ENCODE measurements at regions not wholly inside any gene's neighbourhood (a gene's known extent, or its start where the extent isn't known, plus 50 kb on each side); places are given as distances from the start of the nearest gene placed in this dataset.

GRCh38 chr1:187474336-187474735 is 645.6 kb downstream of the PLA2G4A start:
- no peak overlapping the region for H3K4me3 ChIP-seq (ENCODE audit: low read depth, low read length)
- DNase-seq (ENCODE audit: low read depth) = peak; percentile 36

GRCh38 chr1:187476671-187477070 is 647.9 kb downstream of the PLA2G4A start:
- no peak for DNase-seq (ENCODE audit: low read depth)
- no peak overlapping the region for H3K4me3 ChIP-seq (ENCODE audit: low read depth, low read length)

- no peak for DNase-seq (ENCODE audit: low read depth)
- H3K4me3 ChIP-seq (ENCODE audit: low read depth, low read length) = no peak overlapping the region
Measured at GRCh38 chr1:187477103-187477502, 648.4 kb downstream of the PLA2G4A start.

GRCh38 chr1:187477535-187477934 is 648.8 kb downstream of the PLA2G4A start:
- no peak overlapping the region for H3K4me3 ChIP-seq (ENCODE audit: low read depth, low read length)
- no peak for DNase-seq (ENCODE audit: low read depth)

GRCh38 chr1:187481581-187482148 is 652.9 kb downstream of the PLA2G4A start:
- H3K4me3 ChIP-seq (ENCODE audit: low read depth, low read length) = no peak overlapping the region
- DNase-seq (ENCODE audit: low read depth) = no peak

GRCh38 chr1:187490266-187490665 is 661.5 kb downstream of the PLA2G4A start:
- no peak overlapping the region for H3K4me3 ChIP-seq (ENCODE audit: low read depth, low read length)
- no peak for DNase-seq (ENCODE audit: low read depth)

- peak; percentile 76 for DNase-seq (ENCODE audit: low read depth)
- H3K4me3 ChIP-seq (ENCODE audit: low read depth, low read length) = no peak overlapping the region
Measured at GRCh38 chr1:187491082-187491720, 662.5 kb downstream of the PLA2G4A start.

GRCh38 chr1:187498028-187498427 is 669.3 kb downstream of the PLA2G4A start:
- no peak for DNase-seq (ENCODE audit: low read depth)
- no peak overlapping the region for H3K4me3 ChIP-seq (ENCODE audit: low read depth, low read length)

GRCh38 chr1:187504779-187505178 is 676.0 kb downstream of the PLA2G4A start:
- H3K4me3 ChIP-seq (ENCODE audit: low read depth, low read length) = no peak overlapping the region
- DNase-seq (ENCODE audit: low read depth) = no peak

GRCh38 chr1:187509091-187509490 is 680.3 kb downstream of the PLA2G4A start:
- DNase-seq (ENCODE audit: low read depth) = no peak
- no peak overlapping the region for H3K4me3 ChIP-seq (ENCODE audit: low read depth, low read length)

- DNase-seq (ENCODE audit: low read depth) = no peak
- H3K4me3 ChIP-seq (ENCODE audit: low read depth, low read length) = no peak overlapping the region
Measured at GRCh38 chr1:187513190-187513589, 684.4 kb downstream of the PLA2G4A start.

GRCh38 chr1:187514110-187514509 is 685.4 kb downstream of the PLA2G4A start:
- H3K4me3 ChIP-seq (ENCODE audit: low read depth, low read length) = no peak overlapping the region
- no peak for DNase-seq (ENCODE audit: low read depth)

GRCh38 chr1:187516874-187517273 is 688.1 kb downstream of the PLA2G4A start:
- H3K4me3 ChIP-seq (ENCODE audit: low read depth, low read length) = no peak overlapping the region
- DNase-seq (ENCODE audit: low read depth) = no peak

GRCh38 chr1:187517546-187517945 is 688.8 kb downstream of the PLA2G4A start:
- H3K4me3 ChIP-seq (ENCODE audit: low read depth, low read length) = no peak overlapping the region
- no peak for DNase-seq (ENCODE audit: low read depth)

GRCh38 chr1:187527346-187527745 is 698.6 kb downstream of the PLA2G4A start:
- H3K4me3 ChIP-seq (ENCODE audit: low read depth, low read length) = no peak overlapping the region
- DNase-seq (ENCODE audit: low read depth) = no peak

GRCh38 chr1:187537936-187538335 is 709.2 kb downstream of the PLA2G4A start:
- DNase-seq (ENCODE audit: low read depth) = no peak
- no peak overlapping the region for H3K4me3 ChIP-seq (ENCODE audit: low read depth, low read length)

- no peak for DNase-seq (ENCODE audit: low read depth)
- H3K4me3 ChIP-seq (ENCODE audit: low read depth, low read length) = no peak overlapping the region
Measured at GRCh38 chr1:187549540-187549939, 720.8 kb downstream of the PLA2G4A start.

- no peak for DNase-seq (ENCODE audit: low read depth)
- H3K4me3 ChIP-seq (ENCODE audit: low read depth, low read length) = no peak overlapping the region
Measured at GRCh38 chr1:187551061-187551460, 722.3 kb downstream of the PLA2G4A start.

GRCh38 chr1:187563191-187563590 is 734.4 kb downstream of the PLA2G4A start:
- no peak for DNase-seq (ENCODE audit: low read depth)

GRCh38 chr1:187566354-187566753 is 737.6 kb downstream of the PLA2G4A start:
- DNase-seq (ENCODE audit: low read depth) = peak; percentile 13
- no peak overlapping the region for H3K4me3 ChIP-seq (ENCODE audit: low read depth, low read length)

More at GRCh38 chr1:187563191-187563590, 734.4 kb downstream of the PLA2G4A start:
- H3K4me3 ChIP-seq (ENCODE audit: low read depth, low read length) = no peak overlapping the region

- DNase-seq (ENCODE audit: low read depth) = no peak
- no peak overlapping the region for H3K4me3 ChIP-seq (ENCODE audit: low read depth, low read length)
Measured at GRCh38 chr1:187568067-187568466, 739.3 kb downstream of the PLA2G4A start.

Measured in skeletal muscle cell (primary cell).